ENCODE measurements at regions not wholly inside any gene's neighbourhood (a gene's known extent, or its start where the extent isn't known, plus 50 kb on each side); places are given as distances from the start of the nearest gene placed in this dataset.

DNA sequence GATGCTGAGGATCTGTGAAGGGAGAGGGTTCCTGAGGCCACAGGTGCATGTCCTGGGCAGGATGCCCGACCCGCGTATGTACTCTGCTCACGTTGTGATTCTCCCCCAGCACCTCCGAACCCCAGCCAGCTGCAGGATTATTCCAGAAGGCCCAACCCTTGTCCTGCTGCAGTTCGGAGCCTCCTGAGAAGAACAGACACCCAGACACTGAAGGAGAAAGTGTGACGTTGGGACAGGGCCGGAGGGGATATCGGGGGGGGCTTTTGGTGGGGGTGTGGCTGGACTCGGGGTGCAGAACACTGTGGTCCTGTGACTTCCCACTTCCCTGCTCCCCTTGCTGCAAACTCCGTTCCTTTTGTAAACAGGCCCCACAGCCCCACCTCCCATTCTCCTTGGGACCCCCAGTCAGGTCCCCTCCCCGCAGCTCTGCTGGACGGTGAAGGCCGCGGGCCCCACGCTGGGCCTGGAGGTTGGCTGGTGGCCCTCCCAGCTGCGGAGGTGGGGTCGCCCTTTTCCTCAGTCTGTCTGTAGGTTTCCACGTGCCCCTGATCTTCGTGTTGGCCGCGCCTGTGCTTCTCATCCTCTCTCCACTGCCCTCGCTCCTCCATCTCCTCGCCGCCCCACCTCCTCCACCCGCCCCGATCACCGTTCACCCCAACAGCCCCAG lies 83.0 kb upstream of the ADRA2C start:
- no peak for DNase-seq

DNA sequence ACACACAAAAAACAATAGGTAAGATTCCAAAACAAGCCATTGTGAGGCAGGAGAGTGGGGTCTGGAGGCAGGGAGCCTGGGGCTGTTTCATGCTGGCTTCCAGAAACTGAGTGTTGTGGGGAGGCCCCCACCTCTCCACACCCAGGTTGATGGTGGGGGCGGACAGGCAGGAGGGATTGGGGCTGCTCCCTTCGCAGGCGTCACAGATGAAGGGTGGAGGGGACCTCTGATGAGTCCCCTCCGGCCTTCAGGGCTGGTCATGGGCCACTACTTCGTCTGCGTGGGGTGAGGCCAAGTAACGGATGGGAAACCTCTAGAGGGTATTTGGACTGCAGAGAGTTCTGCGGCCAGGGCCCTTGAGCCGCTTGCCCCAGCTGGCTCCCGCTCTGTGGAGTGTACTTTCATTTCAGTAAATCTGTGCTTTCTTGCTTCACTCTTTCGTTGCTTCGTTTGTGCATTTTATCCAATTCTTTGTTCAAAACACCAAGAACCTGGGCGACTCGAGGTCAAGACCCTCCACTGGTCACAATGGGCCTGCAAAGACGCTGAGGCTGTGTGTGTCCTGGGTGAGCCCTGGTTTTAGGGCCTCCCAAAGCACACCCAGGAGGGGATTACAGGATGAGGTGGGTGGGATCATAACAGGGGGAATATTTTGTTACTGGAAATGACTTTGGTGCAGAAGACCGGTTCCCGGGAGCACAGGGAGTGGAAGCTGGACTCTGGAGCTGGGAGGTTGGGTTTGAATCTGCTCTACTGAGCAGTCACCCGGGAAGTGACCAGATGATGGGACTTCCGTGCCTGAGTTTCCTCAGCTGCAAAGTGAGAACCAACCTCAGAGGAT lies 83.7 kb upstream of the ADRA2C start:
- DNase-seq = no peak

DNA sequence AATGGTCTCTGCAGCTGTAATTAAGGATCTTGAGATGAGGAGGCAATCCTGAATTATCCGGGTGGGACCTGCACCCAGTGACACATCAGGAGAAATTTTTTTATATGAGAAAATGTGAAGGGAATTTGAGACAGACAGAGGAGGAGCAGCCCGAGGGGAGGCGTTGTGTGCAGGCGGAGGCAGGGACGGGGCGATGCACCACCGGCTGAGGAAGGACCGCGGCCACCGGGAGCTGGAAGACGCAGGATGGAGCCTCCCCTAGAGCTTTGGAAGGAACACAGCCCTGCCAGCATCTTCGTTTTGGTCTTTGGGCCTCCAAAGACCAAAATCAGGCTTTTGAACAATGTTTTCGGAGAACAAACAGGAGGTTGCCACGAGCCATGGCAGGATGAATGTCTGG lies 85.0 kb upstream of the ADRA2C start:
- no peak for DNase-seq

DNA sequence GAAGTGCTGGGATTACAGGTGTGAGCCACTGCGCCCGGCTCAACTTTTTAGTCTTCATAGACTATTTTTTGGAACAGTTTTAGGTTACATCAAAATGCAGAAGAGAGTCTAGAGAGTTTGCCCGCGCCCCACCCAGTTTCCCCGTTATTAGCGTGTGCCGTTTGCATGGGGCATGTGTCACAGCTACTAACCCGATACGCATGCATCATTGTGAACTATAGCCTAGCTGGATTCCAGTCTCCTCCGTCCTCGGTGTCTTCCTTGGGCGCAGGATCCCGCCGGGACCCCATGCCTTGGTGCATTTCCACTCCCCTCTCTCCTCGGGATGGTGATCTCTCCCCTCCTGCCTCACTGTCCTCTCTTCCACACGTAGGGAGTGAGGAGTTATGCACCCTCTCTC lies 85.5 kb upstream of the ADRA2C start:
- no peak for DNase-seq

GRCh38 chr4:3679851-3680311 lies 86.3 kb upstream of the ADRA2C start:
- DNase-seq = no peak

DNA sequence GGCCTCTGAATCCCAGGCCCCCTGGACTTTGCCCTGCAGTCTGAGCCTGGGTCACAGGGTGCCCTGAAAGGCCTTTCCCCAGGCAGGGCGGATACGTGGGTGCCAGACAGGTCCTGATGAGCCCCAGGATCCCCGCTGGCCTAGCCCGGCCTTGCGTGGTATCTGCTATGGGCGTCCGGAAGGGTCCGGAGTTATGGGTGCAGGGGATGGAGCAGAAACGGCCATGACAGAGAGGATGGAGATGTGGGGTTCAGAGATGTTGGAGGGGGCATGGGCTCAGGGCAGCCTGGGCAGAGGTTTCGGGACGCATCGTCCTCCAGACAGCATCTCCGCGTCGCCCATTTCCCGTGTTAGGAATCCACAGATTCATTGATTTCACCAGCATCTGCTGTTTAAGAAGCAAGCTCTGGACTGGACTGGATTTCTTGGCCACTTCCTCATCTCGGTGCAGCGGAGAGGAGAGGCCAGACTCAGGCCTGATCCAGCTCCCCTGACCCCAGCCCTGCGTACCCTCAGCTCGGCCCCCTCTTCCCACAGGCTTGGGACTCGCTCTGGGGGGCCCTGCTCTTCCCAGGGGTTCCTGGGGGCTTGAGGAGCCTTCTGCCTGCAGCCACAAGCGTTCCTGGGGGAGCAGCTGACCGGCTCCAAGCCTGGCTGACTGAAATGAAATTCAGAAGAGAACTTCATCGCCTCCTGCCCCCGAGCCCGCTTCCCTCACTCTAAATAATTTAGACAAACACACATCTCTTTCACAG lies 86.9 kb upstream of the ADRA2C start:
- DNase-seq = no peak

DNA sequence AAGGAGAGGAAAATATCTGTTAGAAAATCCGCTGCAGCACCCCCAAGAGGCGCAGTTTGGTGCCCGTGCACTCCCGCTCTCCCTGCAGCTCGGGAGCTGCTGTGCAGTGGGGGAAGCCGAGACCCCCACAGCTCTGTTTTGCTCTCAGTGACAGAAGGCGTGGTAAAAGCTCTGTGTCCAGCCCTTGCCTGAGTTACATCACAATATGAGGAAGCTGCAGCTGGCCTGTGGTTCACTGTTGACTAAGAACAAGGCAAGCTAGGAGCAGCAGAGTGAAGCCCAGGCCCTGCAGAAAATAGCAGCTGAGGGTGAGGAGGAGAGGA lies 88.5 kb upstream of the ADRA2C start:
- no peak for DNase-seq

DNA sequence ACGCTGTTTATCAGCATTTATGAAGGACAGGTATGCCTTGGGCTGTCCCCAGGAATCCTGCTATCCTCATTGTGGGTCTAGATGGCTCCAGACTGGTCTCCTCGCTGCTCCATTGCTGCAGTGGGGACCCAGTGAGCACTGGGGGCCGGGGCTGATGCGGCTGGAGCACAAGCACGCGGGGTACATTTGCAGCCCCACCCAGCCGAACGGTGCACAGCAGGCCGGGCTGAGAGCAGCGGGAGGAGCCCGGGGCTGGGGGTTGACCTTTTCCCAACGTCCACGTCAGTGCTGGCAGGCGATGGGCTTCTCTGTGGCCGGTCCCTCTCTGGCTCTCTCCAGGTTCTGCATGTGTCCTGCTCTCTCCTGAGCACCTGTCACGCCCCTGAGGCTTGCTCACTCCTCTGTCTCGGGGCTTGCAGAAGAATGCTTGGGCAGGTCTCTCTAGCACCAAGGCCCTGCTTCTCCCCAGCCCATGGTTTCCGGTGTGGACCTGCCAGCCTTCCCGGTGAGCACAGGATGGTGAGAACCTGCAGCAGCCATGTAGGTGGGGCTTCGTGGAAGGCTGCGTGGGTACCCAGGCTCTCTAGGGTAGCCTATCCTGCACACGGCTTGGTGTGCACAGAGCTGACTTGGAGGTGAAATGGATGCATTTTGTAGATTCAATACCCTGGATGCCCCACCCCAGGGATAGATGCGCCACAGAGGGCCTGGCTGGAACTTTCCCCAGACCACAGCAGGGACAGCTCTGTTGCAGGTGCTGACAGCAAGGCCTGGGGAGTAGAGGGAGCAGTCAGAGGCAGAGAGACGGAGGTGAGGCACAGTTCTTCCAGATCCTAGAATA lies 89.1 kb upstream of the ADRA2C start:
- no peak for DNase-seq

DNA sequence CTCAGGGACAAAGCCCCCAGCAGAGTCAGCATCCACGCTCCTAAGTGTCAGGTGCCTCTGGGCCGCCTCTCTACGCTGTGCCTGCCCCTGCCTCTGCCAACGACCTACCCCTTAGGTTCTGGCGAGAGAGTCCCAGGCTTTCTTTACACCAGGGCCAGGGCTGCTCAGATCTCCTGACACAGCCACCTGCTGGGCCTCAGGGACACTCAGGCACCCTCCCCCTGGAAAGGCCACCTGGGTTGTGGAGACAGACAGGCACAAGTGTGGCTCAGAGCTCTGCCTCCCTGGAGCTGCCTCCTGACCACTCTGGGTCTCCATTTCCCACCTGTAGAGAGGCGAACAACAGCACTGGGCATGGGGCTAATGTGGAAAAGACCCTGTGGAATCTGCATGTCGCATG lies 90.0 kb upstream of the ADRA2C start:
- DNase-seq = no peak

GRCh38 chr4:3675251-3676115 lies 90.7 kb upstream of the ADRA2C start:
- no peak for DNase-seq

- DNase-seq = no peak
Measured at GRCh38 chr4:3674479-3674851, 91.7 kb upstream of the ADRA2C start.

DNA sequence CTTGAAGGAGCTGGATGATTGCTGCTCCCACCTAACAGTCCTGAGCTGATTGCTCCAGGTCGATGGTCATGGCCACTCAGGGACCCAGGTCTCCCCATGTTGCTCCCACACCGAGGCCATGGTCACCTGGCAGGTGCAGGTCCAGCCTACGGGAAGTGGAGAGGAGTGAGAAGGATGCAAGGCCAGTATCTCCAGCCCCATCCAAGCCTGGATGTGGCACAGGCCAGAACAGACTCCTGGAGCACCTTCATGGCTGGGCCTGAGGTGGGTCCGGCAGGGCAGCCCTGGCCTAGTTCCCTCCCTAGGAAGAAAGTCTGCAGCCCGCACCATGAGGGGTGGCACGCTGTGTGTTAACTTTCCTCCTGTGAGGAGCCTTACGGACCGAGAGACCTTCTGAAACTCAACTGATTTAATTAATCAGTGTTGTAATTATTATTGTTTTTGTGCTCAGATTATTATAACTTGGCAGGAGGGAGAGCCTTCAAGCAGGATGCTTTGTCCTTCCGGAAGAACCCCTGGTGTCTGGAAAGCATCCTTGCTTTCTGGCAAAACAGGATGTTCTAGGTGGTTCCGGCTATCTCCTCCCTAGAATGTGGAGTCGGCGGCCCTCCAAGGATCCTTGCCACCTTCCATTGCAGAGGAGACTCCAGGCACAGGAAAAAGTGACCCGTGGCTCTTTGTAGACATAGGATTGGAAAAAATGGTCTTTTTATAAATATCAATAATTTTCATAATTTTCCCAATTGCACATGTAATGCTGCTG lies 92.3 kb upstream of the ADRA2C start:
- no peak for DNase-seq

- DNase-seq = no peak
Measured at GRCh38 chr4:3673176-3673575, 93.0 kb upstream of the ADRA2C start.

DNA sequence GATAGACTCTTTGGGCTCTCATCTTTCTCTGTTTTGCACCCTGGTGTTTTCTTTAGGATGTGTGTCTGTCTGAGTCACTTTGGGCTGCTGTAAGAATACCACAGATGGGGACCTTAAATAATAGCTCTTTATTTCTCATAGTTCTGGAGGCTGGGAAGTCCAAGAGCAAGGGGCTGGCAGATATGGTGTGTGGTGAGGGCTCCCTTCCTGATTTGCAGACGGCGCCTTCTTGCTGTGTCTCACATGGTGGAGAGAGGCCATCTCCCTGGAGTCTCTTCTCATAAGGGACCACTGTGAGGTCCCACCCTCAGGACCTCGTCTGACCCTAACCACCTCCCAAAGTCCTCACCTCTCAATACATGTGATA lies 93.7 kb upstream of the ADRA2C start:
- DNase-seq = no peak

DNA sequence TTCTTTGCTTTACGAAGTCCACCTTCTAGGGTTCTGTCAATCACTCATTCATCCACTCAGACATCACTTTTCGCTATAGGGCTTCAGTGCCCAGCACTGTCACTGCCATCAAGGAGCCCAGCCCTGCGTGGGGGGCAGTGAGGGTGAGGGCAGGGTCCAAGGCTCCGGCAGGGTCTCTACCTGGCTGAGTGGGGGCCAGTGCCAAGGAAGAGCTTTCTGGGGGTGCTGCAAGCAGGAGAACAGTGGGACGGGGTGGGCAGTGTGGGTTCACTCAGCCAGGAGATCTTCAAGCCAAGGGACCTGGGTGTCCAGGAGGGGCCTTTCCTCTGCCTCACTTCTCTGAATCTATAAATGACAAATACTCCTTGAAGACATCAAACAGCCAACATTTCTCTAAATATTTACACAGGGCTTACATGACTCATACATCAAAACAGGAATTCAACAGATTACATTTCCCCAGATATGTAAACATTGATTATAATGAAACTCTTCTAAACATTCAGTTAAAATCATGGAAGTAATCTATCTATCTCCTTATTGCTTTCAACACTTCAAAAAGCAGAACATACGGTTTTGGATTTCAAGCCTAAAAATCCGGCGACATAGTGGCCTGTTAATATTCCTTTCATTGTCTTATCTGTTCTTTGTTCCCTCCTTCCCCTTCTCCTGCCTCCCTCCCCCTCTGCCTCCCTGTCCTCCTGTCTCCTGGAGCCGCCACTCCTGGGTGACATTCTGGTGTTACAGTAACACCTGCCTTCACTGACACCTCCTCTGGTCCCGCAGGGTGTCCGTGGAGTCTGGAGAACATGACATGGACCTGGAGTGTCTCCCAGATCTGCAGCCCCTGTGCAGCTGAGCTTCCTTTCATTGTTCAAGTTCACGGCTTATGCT lies 94.4 kb upstream of the ADRA2C start:
- no peak for DNase-seq

DNA sequence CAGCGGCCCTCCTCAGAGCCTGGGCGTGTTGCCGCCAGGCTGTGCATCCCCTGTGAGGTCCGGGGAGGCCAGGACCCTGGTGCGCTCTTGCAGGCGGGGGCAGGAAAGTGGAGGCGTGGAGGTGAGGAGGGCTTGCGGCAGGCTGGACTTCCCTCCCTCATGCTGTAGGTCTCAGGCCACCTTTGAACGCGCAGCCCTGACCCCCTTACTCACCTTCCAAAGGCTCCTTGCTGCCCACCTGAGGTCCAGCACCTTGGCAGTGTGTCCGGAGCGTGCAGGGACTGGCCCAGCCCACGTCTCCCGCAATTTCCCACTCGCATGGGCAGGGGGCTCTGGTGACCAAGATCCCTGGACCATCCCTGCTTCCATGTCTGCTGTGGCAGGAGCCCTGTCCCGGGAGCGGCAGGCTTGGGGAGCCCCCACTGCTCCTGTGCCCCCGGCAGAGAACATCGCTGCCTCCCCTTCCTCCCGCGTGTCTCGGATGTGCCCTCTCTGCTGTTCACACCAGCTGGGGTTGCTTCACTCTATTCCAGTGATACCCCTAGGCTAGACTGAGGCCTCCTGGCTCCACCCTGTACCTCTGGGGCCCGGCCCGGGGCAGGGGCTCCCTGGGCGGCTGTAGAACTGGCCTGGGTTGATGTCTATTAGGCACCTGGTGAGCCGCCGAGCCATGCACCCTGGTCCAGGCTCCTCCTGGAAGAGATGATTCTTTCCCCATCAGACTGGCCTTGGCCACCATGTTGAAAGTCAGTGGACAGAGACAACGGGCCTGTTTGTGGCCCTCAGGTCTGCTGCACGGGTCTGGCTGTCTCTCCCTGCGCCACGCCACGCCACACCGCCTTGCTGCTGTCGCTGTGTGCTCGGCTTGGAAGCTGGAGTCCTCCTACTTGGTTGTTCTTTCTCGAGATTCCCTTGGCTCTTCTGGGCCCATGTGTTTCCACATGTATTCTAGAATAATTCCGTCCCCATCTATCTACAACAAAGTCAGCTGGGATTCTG lies 95.4 kb upstream of the ADRA2C start:
- DNase-seq = no peak

DNA sequence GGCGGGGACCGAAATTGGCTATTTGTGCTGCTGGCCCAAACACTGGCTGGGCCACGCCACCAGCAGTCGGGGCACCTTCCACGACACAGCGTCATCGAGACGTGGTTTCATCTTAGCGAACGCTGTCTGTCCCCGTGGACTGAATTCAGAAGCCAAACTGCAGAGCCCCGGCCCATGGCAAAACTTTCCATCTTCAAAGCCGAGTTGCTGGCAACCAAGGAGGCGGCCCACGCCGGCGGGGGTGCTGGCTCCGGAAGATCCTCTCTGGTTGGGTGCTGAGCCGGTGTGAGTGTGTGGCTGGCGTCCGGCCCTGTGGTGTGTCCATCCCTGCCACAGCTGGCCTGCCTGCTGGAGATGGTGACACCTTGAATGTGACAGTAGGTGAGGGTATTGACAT lies 96.6 kb upstream of the ADRA2C start:
- no peak for DNase-seq

DNA sequence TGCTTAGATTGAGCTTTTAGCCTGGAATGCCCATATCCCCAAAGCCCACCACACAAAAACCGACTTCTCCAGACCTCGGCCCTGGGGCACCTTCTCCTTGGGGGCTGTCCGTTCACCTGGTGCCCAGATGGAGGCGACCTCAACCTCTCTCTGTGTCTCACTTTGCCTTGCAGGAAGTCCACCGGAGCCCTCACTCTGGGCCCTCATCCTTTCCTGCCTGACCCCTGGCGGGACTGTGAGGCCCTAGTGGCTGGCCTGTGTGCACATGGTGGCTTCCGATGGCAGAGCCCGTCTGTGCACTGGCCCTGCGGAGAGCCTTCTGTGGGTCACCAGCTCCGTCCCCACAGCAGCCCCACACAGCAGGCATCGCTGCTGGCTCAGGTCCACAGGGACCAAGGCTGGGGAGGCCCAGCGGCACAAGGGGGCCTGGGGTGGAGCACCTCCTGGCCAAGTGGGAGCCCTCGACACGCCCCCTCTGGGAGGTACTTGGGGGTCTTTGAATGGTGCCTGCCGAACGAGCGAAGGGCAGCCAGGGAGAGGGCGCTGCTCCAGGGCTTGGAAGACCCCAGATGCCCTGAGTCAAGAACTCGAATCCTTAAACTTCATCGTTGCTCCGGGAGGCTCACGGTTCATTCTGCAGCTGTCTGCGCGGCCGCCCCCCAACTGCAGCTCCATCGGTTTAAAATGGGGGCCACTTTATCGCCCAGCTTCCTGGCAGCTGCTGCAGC lies 97.2 kb upstream of the ADRA2C start:
- DNase-seq = no peak

Measured in NCI-H146 (cell line).